A673 (cell line): ENCODE measurements at regions not wholly inside any gene's neighbourhood (a gene's known extent, or its start where the extent isn't known, plus 50 kb on each side); places are given as distances from the start of the nearest gene placed in this dataset.

Experiments
- CTCF ChIP-seq: fragments of 300-800, 200-600 bp; sonication (generic); conservative IDR thresholded peaks from 2 replicates; pipeline ENCODE4 v1.5.1; 2017; ENCODE audit warnings: low read depth, mild to moderate bottlenecking, antibody characterized with exemption, low read length, moderate library complexity, mixed read lengths
- EZH2 ChIP-seq: fragments of 200-600 bp; sonication (generic); IDR thresholded peaks from 2 replicates; pipeline ENCODE4 v1.6.1; 2017; ENCODE audit warnings: borderline replicate concordance, low read depth, mild to moderate bottlenecking, mixed read lengths, antibody characterized with exemption, low read length; ENCODE audit not compliant: poor library complexity, severe bottlenecking

GRCh38 chr5:61683926-61684325 is 351.9 kb downstream of the ZSWIM6 start:
- TF ChIP-seq CTCF, result no peak
- TF ChIP-seq EZH2, result no peak
